BJ (cell line): ENCODE measurements at regions not wholly inside any gene's neighbourhood (a gene's known extent, or its start where the extent isn't known, plus 50 kb on each side); places are given as distances from the start of the nearest gene placed in this dataset.

Source experiments
- CTCF ChIA-PET: fragments of 350-600 bp; formaldehyde crosslinking; extraction: SDS; loops from one replicate; lab custom pipeline; 2021; ENCODE audit warnings: antibody characterized with exemption, inconsistent platforms; lab: Yijun Ruan, JAX
- POLR2A ChIA-PET: fragments of 300-600 bp; sonication (Branson Sonifier 250); formaldehyde crosslinking; extraction: SDS; loops from one replicate; lab custom pipeline; 2021; ENCODE audit warnings: antibody characterized with exemption; lab: Charles Lee
- DNase-seq: peaks from one replicate; pipeline ENCODE4 v3.0.0-alpha.2; 2011; ENCODE audit warnings: low read depth
- H3K27me3 ChIP-seq: 2 replicates; pipeline ENCODE4 v1.6.0; 2011; ENCODE audit warnings: low read length; ENCODE audit not compliant: control insufficient read depth, insufficient read depth
- H3K36me3 ChIP-seq: 2 replicates; pipeline ENCODE4 v1.5.1; 2011; ENCODE audit warnings: low read length; ENCODE audit not compliant: control insufficient read depth, insufficient read depth
- H3K4me3 ChIP-seq: 2 replicates; pipeline ENCODE4 v1.5.1; 2011; ENCODE audit warnings: low read depth, mild to moderate bottlenecking, control low read depth, low read length
- TF ChIP-seq, protein P1 (sequence below): IDR thresholded peaks from 2 replicates; pipeline ENCODE4 v1.5.1; 2011; ENCODE audit warnings: low read depth, mild to moderate bottlenecking, control low read depth, inconsistent platforms, low read length, moderate library complexity; ENCODE audit not compliant: insufficient read depth

DNA sequence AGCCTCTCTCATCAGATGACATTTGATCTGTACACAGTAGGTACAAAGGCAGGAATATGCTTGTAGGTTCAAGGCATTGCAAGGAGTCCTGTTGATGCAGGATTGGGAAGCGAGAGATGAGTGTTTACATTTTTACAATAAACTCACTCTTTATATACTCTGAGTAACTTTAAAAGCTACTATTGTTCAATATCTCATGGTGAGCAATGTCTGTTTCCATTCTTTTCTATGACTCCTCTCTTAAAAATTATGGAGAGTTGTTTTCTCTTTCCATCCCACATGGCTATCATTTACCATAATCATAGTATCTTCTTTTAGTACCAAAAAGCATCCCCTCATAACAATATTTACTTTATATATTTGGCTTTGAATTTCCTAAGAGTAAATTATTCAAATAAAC is 314.0 kb upstream of the CDIN1 start:
- Histone ChIP-seq H3K4me3 (no peak overlapping the region), H3K36me3 (no peaks in the 10 kb centered on the region), H3K27me3 (no peaks in the 10 kb centered on the region)
- ChIA-PET POLR2A (no interaction called here), CTCF (no interaction called here)
- no peak for DNase-seq
- TF ChIP-seq, protein P1, sequence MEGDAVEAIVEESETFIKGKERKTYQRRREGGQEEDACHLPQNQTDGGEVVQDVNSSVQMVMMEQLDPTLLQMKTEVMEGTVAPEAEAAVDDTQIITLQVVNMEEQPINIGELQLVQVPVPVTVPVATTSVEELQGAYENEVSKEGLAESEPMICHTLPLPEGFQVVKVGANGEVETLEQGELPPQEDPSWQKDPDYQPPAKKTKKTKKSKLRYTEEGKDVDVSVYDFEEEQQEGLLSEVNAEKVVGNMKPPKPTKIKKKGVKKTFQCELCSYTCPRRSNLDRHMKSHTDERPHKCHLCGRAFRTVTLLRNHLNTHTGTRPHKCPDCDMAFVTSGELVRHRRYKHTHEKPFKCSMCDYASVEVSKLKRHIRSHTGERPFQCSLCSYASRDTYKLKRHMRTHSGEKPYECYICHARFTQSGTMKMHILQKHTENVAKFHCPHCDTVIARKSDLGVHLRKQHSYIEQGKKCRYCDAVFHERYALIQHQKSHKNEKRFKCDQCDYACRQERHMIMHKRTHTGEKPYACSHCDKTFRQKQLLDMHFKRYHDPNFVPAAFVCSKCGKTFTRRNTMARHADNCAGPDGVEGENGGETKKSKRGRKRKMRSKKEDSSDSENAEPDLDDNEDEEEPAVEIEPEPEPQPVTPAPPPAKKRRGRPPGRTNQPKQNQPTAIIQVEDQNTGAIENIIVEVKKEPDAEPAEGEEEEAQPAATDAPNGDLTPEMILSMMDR = no peak

DNA sequence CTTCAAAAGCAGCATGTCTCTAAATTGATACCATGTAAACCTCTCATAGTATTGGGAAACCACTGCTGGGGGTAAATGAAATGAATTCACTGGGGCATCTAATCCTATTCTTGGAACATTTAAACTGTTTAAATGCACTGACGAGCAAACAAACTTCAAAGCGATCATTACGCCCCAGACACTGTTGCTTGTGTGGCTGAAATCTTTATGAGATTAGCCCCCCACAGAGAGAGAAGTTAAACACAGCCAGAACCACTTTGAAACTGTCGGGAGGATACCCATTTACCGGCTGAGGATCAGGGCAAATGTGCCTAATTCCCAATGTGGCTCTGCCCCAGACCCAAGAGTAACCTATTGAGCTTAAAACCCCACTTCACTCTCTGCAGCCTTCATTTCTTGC is 308.4 kb upstream of the CDIN1 start:
- Histone ChIP-seq H3K27me3 (no peaks in the 10 kb centered on the region), H3K4me3 (no peak overlapping the region), H3K36me3 (no peaks in the 10 kb centered on the region)
- CTCF ChIA-PET = no interaction called here
- POLR2A ChIA-PET = no interaction called here
- no peak for DNase-seq
- TF ChIP-seq, protein P1 = no peak

DNA sequence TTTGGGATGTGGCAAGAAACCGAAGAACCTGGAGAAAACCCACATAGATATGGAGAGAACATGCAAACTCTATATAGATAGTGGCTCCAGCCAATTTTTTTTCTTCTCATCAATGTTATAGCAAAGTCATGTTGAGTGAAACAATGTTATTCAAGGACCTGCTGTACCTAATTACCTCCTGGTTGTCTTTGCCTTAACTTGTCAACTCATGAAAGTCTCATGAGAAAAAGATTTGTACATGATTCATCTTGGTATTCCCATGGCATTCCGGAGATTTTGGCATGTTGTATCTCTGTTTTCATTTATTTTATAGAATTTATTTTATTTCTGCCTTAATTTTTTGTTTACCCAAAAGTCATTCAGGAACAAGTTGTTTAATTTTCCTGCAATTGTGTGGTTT is 303.8 kb upstream of the CDIN1 start:
- TF ChIP-seq, protein P1 = no peak
- ChIA-PET POLR2A (no interaction called here), CTCF (no interaction called here)
- H3K27me3 ChIP-seq = no peaks in the 10 kb centered on the region
- no peaks in the 10 kb centered on the region for H3K36me3 ChIP-seq
- DNase-seq = no peak
- H3K4me3 ChIP-seq = no peak overlapping the region

DNA sequence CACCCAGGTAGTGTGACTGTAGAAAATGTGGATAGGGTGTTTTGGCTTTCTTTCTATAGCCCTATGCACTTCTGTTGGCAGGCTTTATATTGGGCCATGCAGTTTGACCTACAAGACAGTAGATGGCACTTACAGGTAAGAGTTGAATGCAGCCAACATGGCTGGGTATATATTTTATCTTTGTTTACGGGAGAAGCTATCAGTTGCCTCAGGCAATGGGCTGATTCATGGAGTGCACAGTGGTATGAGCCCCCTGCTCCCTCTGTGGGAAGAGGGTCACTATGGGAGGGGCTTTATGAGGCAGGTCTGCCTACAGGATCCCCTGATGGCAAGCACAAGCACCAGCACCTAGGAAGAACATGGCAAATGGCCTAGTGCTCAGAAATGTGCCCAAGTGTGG is 301.2 kb upstream of the CDIN1 start:
- H3K27me3 ChIP-seq = no peaks in the 10 kb centered on the region
- TF ChIP-seq, protein P1 = 0 out of 2 replicates have a peak, but pooled peaks have one; percentile 2
- no peaks in the 10 kb centered on the region for H3K36me3 ChIP-seq
- ChIA-PET POLR2A (no interaction called here), CTCF (no interaction called here)
- H3K4me3 ChIP-seq = no peak overlapping the region
- DNase-seq = no peak

DNA sequence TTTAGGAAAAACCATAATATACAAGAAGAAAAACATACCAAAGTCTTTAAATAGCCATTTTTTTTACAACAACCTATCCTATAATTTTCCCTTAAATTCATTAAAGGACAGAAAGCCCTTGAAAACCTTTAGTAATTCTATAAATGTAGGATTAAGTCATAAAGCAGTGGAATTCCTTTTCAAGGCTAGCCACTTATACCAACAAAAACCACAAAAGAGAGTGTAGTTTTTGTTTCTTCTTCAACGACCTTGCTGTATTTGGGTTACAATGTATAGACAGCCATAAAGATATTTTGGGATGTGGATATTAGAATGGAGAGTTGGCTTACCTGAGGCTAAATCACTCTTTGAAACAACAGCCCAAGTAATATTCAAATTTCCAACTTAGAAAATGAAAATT is 296.6 kb upstream of the CDIN1 start:
- Histone ChIP-seq H3K4me3 (no peak overlapping the region), H3K27me3 (no peaks in the 10 kb centered on the region), H3K36me3 (no peaks in the 10 kb centered on the region)
- DNase-seq = no peak
- CTCF ChIA-PET = no interaction called here
- POLR2A ChIA-PET = no interaction called here
- TF ChIP-seq, protein P1 = no peak
